HG02588 (cell line): ENCODE measurements at regions not wholly inside any gene's neighbourhood (a gene's known extent, or its start where the extent isn't known, plus 50 kb on each side); places are given as distances from the start of the nearest gene placed in this dataset.
"Not testable (repeated sequence)": the region's sequence is repeated elsewhere in the genome, so short reads cannot be mapped to it uniquely, and the experiment has no call there.

Experiments used
- ATAC-seq: cut with Tn5 transposase; IDR thresholded peaks from one replicate; pipeline ENCODE4 v1.9.1; 2021; ENCODE audit warnings: mild to moderate bottlenecking, moderate library complexity; ENCODE audit not compliant: unreplicated experiment

GRCh38 chr3:3476669-3477068, 297.2 kb upstream of the CRBN start:
- ATAC-seq: no peak

- ATAC-seq: no peak
Observed at GRCh38 chr3:3468596-3468995, 289.1 kb upstream of the CRBN start.

GRCh38 chr3:3464131-3464530, 284.6 kb upstream of the CRBN start:
- ATAC-seq: no peak

DNA sequence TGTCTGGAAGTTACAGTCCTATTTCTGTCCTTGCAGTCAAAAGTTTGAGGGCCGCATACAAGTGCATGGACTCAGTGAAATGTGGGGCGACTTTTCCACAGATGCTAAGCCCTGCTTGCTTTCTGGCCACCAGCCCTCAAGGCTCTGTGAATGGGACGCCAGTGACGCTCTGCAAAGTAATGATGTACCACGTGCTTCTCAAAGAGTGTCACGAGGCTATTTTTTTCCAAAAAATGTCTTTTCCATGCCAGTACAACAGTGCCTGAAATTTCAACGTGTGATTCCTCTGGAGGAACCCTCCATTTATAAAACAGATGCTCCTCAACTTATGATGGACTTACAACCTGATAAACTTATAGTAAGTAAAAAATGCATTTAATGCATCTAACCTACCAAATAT, 281.8 kb upstream of the CRBN start:
- ATAC-seq: no peak

DNA sequence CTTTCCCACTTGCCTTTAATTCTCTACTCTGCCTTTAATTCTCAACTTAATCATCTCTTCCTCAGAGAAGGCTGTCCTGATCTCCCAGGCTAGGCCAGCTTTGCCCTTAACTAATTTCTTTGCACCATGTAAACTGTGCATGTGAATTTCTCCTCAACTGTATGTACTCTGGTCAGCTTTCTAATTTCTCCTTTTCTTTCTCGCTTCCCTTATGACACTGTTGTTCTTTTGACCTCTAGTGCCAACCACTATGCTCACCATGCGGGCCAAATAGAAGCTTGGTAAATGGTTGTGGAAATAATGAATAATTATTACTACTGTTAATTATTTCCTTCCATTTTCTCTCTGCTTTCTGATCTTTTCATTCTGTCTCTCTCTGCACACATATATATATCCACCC, 269.0 kb upstream of the CRBN start:
- ATAC-seq: no peak

DNA sequence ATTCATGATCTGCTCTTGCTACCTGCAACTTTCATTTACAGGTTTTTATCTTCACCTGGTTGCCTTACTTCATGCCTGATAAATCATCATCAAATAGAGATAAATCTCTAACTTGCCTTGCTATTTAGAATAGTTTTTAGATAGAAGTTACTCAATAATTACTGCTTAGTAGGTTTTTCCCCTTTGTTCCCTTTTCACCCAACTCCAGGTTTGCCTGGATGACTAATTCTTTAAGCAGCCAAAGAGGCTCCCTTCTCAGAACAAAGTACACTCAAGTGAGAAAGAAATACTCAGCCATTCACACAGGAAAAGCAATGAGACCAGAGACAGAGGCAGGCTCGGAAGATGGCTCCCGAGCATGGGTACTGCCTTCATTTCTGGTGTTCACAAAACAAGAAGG, 268.1 kb upstream of the CRBN start:
- no peak for ATAC-seq

DNA sequence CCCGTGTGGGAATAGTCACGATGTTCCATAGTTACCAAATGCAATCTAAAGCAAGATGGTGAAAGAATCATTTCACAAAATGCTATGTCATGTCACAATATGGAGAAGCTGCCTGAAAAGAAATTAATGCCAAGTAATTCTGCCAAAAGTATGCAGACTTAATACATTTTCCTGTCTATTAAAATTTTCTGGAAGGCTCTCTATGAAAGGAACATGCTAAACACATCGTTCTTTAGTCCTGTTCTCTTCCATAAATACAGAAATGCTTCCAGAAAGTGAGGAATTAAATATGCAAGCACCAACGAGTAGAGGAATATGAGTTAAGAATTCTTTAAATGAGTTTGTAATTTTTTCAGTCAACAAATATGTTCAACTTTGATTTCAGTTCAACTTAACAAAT, 266.8 kb upstream of the CRBN start:
- ATAC-seq: no peak

DNA sequence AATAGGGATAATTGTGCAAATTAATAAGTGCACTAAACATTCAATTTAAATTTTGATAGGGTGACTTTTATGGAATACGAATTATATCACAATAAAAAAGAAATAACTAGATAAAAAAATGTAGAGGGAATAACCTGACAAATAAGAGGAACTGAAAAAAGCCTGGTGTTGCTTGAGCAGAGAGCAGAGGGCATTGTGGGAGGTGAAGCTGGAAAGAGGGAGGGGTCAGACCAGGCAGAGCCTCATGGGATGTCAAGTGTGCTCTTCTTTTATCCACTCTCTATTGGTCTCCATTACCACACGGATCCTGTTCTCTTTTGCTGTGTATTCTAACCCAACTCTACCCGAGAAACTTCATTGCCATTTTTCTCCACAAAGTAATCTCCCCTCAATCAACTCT, 264.0 kb upstream of the CRBN start:
- no peak for ATAC-seq

DNA sequence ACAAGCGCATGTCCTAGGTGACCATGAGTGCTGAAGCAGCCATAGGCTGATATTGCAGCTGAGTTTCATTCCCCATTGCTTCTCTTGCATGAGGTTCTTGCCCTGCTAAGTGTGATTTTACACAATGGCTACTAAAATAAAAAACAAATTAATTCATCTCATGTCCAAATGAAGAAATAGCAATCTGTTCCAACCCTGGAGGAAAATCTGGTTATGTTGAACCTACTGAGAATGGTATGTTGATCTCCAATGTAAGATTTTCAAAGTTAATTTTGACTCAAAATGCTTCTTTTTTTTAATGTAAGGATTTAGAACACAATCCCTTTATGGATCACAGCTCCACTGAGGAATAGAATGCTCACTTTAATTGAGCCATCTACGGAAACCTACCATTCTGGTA, 254.2 kb upstream of the CRBN start:
- no peak for ATAC-seq

GRCh38 chr3:3429841-3430240, 250.3 kb upstream of the CRBN start:
- ATAC-seq: no peak

DNA sequence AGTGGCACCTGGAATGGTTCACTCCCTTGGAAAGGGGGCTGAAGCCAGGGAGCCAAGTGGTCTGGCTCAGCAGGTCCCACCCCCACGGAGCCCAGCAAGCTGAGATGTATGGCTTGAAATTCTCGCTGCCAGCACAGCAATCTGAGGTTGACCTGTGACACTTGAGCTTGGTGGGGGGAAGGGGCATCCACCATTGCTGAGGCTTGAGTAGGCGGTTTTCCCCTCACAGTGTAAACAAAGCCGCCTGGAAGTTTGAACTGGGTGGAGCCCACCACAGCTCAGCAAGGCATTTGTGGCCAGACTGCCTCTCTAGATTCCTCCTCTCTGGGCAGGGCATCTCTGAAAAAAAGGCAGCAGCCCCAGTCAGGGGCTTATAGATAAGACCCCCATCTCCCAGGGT, 228.2 kb upstream of the CRBN start:
- not testable (repeated sequence) for ATAC-seq

- ATAC-seq: no peak
Observed at GRCh38 chr3:3405131-3405530, 225.6 kb upstream of the CRBN start.

DNA sequence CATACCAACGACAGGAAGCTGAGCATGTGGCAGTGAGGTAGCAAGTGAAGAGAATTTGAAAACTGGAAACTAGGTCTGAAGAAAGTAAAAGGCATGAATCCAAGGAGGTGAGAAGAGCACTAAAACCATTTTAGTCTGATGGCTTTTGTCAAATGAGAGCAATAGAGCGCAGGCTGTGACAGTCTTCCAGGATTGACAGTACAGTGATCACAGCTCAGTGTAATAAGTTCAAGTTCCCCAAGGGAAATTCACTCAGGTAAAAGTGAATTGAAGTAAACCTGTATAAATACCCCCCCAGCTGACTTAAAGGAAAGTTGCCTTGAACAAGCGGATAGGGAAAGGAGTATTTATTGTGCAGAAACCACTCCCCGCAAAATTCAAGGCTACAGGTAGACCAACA, 224.2 kb upstream of the CRBN start:
- ATAC-seq: no peak

- ATAC-seq: no peak
Observed at GRCh38 chr3:3392946-3393345, 213.5 kb upstream of the CRBN start.

DNA sequence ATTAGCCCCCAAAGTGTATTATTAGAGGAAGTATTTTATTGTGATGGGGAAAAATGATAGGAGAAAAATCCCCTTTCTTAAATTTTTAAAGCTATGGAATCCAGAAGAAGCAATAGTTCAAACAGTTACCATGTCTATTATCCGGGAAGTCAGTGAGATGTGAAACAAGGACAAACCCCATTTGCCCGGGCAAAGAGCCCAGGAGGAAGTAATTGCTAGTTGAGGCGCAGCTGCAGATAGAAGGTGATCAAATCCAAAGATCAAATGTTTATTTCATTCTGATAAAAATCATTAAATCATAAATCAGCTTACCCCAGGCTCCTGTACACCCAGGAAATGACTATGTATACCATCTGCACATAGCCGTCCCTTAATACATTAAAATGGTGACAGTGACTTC, 204.0 kb upstream of the CRBN start:
- no peak for ATAC-seq

DNA sequence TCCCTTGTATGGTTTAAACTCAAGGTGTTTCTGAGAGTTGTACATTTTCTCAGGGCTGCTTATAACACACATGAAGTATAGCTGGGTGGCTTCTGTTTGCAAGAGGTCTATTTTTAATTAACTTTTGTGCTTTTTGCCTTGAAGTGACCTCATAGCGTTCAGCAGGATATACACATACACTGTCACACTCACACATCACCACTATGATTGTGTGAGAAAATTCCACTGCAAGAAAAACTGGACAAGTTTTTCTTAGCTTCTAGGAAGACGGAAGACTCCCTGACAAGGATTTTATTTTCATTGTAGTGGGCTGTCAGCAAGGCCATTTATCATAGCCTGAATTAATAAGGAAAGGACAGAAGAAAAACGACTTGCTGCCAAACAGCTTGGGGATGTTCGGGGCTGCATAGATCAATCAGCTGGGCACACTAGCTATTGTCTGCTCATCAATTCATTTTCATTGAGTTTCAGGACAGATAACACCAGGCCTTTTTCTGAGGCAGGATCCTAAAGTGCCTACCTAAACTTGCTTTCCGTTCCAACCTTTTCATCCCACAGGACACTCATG, 192.8 kb upstream of the CRBN start:
- no peak for ATAC-seq

DNA sequence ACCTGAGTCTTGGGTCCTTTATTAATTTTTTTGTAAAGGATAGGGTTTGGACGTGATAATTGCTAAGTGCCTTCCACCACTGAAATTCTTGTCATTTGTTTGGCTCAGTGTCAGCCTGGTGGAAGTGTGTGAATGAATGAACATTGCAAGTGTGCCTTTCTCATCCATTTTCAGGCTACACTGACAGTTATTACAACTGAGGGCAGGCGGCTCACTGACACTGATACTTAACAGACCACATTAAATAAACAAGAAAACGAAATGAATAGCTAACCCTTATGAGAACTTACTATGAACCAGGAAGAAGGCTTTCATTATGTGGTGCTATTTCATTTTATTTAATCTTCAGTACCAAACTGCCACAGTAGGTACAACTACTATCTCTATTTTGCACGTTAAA, 188.8 kb upstream of the CRBN start:
- no peak for ATAC-seq

GRCh38 chr3:3366386-3366785, 186.9 kb upstream of the CRBN start:
- ATAC-seq: no peak

- ATAC-seq: no peak
Observed at GRCh38 chr3:3365716-3366115, 186.2 kb upstream of the CRBN start.

DNA sequence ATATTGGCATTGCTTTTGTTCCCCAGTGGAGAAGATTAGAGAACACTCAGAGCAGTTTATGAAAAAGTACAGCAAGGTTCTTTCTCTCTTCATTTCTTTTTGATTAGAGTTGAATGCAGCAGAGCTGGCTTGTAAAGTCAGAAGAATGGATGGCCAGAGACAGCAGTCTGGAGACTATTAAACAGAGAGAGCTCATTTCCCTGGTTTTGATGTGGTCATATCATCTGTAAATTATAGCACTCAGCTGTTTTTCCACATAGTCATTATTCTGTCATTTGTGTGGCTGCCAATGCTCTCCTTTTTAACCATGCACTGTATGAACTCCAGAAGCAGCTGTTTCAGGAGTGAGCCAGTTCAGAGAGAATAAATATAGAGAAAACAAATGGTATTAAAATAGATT, 177.4 kb upstream of the CRBN start:
- no peak for ATAC-seq

- no peak for ATAC-seq
Observed at GRCh38 chr3:3355442-3355841, 176.0 kb upstream of the CRBN start.

- ATAC-seq: peak; percentile 87
Observed at GRCh38 chr3:3353153-3353552, 173.7 kb upstream of the CRBN start.

DNA sequence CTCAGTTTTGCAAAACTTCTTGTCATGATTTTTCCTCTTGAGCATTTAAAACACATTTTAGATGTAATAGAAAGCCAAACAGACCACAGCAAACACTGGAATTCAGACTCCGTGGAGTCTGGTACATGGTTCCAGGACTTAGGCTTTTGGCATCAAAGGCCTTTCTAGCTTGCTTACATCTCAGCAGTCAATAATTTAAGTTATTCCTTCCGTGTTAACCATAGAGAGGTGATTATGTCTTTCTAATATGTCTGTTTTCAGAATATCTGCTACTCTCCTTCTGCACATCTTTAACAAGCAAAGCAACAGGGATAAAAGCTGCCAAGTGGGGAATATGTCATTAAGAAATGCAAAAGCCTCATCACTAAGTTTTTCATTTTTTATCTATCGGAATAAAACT, 171.7 kb upstream of the CRBN start:
- ATAC-seq: no peak

DNA sequence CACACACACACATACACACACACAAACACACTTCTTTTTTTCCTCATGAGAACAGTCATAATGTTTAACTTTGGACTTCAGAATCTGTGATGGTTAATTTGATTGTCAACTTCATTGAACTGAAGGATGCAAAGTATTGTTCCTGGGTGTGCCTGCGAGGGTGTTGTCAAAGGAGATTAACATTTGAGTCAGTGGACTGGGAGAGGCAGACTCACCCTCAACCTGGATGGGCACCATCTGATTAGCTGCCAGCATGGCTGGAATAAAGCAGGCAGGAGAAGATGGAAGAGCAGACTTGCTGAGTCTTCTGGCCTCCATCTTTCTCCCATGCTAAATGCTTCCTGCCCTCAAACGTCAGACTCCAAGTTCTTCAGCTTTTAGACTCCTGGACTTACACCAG, 167.6 kb upstream of the CRBN start:
- not testable (repeated sequence) for ATAC-seq
